ENCODE measurements at regions not wholly inside any gene's neighbourhood (a gene's known extent, or its start where the extent isn't known, plus 50 kb on each side); places are given as distances from the start of the nearest gene placed in this dataset.

DNA sequence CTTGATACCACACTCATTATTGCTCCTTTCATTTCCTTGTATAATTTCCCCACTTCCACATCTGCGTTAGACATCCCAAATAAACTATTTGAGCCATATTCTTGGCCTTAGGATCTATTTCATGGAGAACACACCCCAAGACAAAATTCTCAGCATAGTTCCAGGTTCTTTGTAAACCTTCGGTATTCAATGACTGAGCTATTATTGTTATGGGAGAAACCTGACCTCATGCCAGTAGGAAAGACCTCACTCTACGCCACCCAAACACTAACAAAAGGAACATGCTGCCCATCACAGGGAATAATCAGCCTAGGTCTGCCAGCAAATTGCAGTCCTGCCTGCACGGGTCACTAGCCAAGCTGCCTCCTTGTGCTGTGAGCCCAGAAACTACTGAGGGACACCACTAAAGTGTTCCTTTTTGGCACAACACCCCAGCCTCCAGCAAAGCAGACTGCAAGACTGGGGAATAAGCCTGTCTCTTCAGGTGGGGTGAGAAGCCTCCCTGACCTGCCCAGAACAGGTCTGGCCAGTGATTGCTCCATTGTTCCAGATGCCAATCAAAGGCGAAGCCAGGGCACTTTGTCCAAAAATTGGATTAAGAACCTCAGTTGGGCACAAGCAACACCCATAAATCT, 371.8 kb downstream of the MAFB start:
- Histone ChIP-seq H3K27ac (no peak overlapping the region), H3K4me3 (no peak overlapping the region)
- no peak for TF ChIP-seq CTCF (IDR thresholded peaks at IDR 0.05)
- no peak for DNase-seq (ENCODE audit: low spot score)

GRCh38 chr20:40314278-40314677, 374.8 kb downstream of the MAFB start:
- no peak for TF ChIP-seq CTCF (IDR thresholded peaks at IDR 0.05)
- Histone ChIP-seq H3K27ac (peak overlapping the region in 1 of 2 donors; percentile 28), H3K4me3 (no peak overlapping the region)
- no peak for DNase-seq (ENCODE audit: low spot score)

DNA sequence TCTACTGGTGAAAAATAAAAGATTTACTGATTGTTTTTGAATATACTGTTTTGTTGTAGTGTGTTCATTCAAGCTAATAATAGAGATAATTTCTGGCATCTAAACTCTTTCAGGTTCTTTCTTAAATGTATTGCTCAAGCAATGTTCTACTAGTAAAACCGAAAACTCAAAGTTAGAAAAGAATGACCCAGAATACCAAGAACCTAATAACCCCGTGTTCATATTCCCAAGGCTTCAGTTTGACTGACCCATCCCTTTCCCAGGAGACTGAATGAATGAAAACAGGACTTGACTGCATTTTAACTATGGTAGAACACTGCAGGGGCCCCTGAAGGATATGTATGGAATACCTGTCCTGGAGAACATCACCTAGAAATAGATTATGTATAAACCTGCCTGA, 375.3 kb downstream of the MAFB start:
- peak overlapping the region in 1 of 2 donors; percentile 28 for H3K27ac ChIP-seq
- no peak overlapping the region for H3K4me3 ChIP-seq
- DNase-seq (ENCODE audit: low spot score), result no peak
- TF ChIP-seq CTCF (IDR thresholded peaks at IDR 0.05), result no peak

GRCh38 chr20:40309731-40310130, 379.3 kb downstream of the MAFB start:
- Histone ChIP-seq H3K27ac (no peak overlapping the region), H3K4me3 (no peak overlapping the region)
- TF ChIP-seq CTCF (IDR thresholded peaks at IDR 0.05), result no peak
- no peak for DNase-seq (ENCODE audit: low spot score)

DNA sequence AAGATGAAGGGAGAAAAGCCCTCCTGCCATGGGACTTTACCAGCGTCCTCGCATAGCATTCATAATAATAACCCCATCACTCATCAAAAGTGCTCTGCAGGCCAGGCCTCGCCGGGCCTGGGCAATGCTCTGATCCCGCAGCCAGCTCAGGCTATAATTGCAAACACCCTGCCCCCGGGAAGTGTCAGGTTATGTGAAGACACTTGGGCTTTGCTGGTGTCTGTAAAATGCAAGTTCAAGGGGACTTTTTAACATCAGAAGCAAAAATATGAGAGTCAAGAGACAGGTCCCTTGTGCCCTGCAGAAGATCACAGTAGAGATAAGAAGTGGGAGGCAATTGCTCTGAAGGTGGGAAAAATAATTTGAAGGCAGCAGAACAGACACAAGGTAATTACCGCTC, 381.0 kb downstream of the MAFB start:
- no peak overlapping the region for H3K27ac ChIP-seq
- no peak for DNase-seq (ENCODE audit: low spot score)
- no peak for TF ChIP-seq CTCF (IDR thresholded peaks at IDR 0.05)

DNA sequence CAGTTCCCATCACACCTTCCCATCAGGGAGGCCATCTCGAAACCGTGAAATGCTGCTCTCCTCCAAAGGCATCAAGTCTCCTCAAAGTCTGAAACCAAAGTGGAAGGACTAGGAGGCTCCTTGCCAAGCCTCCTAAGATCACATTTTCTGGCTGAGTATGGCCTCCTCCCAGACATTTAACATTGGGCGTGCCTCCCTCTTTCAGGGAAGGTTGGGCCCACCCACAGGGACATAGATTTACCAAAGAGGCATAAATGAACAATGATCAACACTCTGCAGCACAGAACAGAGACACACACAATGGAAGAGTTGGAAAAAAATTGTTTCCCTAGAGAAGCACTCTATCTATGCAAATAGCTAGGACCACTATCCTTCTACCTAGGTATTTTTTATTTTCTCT, 381.8 kb downstream of the MAFB start:
- H3K27ac ChIP-seq, result no peak overlapping the region
- no peak for DNase-seq (ENCODE audit: low spot score)
- TF ChIP-seq CTCF (IDR thresholded peaks at IDR 0.05), result no peak
- H3K4me3 ChIP-seq, result no peak overlapping the region

More for the DNA sequence above, 381.0 kb downstream of the MAFB start:
- no peak overlapping the region for H3K4me3 ChIP-seq

GRCh38 chr20:40305303-40305702, 383.7 kb downstream of the MAFB start:
- TF ChIP-seq CTCF (IDR thresholded peaks at IDR 0.05), result no peak
- Histone ChIP-seq H3K4me3 (no peak overlapping the region), H3K27ac (no peak overlapping the region)
- no peak for DNase-seq (ENCODE audit: low spot score)

Measured in coronary artery (tissue), 2 donors.